ENCODE measurements at regions not wholly inside any gene's neighbourhood (a gene's known extent, or its start where the extent isn't known, plus 50 kb on each side); places are given as distances from the start of the nearest gene placed in this dataset.

GRCh38 chr4:135532132-135532531, 1330.5 kb upstream of the PABPC4L start:
- Histone ChIP-seq H3K36me3 (ENCODE audit: low read depth) (no peaks in the 10 kb centered on the region), H4K20me1 (ENCODE audit: insufficient read depth) (no peaks in the 10 kb centered on the region), H3F3A (ENCODE audit: insufficient read depth) (no peaks in the 10 kb centered on the region), H3K4me2 (ENCODE audit: unreplicated experiment) (no peak overlapping the region), H3K79me2 (ENCODE audit: insufficient read depth) (no peaks in the 10 kb centered on the region), H3K9me2 (ENCODE audit: insufficient read depth) (no peaks in the 10 kb centered on the region), H3K9ac (no peak overlapping the region), H3K4me1 (ENCODE audit: insufficient read depth) (no peaks in the 10 kb centered on the region), H3K9me3 (ENCODE audit: low read depth) (peaks cover 5% of the 10 kb centered on the region), H2AFZ (no peak overlapping the region), H3K4me3 (no peak overlapping the region), H3K27ac (no peak overlapping the region), H3K27me3 (replicated peaks; ENCODE audit: insufficient read depth) (no peaks in the 10 kb centered on the region)
- in situ Hi-C loops (cut with MboI): no loop called here
- TF ChIP-seq EZH2phosphoT487 (IDR thresholded peaks at IDR 0.05; ENCODE audit: insufficient read depth, low read depth) (no peak), EZH2 (IDR thresholded peaks at IDR 0.05; ENCODE audit: insufficient read depth, poor library complexity, severe bottlenecking) (no peak)
- no peak for DNase-seq
- WGBS, 2 experiments (ENCODE audit: low coverage in 1 of 2, low lambda C conversion rate in 2 of 2, missing lambda C conversion rate in 2 of 2): 2 to 4% methylated on average over 3 of the region's 3 CpGs

- in situ Hi-C loops (cut with MboI): no loop called here
Measured at GRCh38 chr4:135515295-135515694, 1313.7 kb upstream of the PABPC4L start.

GRCh38 chr4:135510582-135510981, 1309.0 kb upstream of the PABPC4L start:
- Histone ChIP-seq H3K4me3 (no peak overlapping the region), H3K27me3 (replicated peaks; ENCODE audit: insufficient read depth) (no peaks in the 10 kb centered on the region), H3K36me3 (ENCODE audit: low read depth) (no peaks in the 10 kb centered on the region), H4K20me1 (ENCODE audit: insufficient read depth) (no peaks in the 10 kb centered on the region), H3K4me2 (ENCODE audit: unreplicated experiment) (no peak overlapping the region), H3K9me3 (ENCODE audit: low read depth) (no peaks in the 10 kb centered on the region), H2AFZ (no peak overlapping the region), H3K9ac (no peak overlapping the region), H3K9me2 (ENCODE audit: insufficient read depth) (no peaks in the 10 kb centered on the region), H3K4me1 (ENCODE audit: insufficient read depth) (no peaks in the 10 kb centered on the region), H3K27ac (no peak overlapping the region), H3F3A (ENCODE audit: insufficient read depth) (no peaks in the 10 kb centered on the region), H3K79me2 (ENCODE audit: insufficient read depth) (no peaks in the 10 kb centered on the region)
- WGBS, 2 experiments (ENCODE audit: low coverage in 1 of 2, low lambda C conversion rate in 2 of 2, missing lambda C conversion rate in 2 of 2): 3 to 8% methylated on average over 1 of the region's 1 CpG
- TF ChIP-seq EZH2phosphoT487 (IDR thresholded peaks at IDR 0.05; ENCODE audit: insufficient read depth, low read depth) (no peak), EZH2 (IDR thresholded peaks at IDR 0.05; ENCODE audit: insufficient read depth, poor library complexity, severe bottlenecking) (no peak)
- DNase-seq: no peak
- in situ Hi-C loops (cut with MboI): no loop called here

More at GRCh38 chr4:135515295-135515694, 1313.7 kb upstream of the PABPC4L start:
- H3K27ac ChIP-seq: no peak overlapping the region
- H2AFZ ChIP-seq: no peak overlapping the region
- no peaks in the 10 kb centered on the region for H3K9me2 ChIP-seq (ENCODE audit: insufficient read depth)
- no peaks in the 10 kb centered on the region for H3F3A ChIP-seq (ENCODE audit: insufficient read depth)
- 29 to 31% methylated on average over 3 of the region's 3 CpGs for WGBS, 2 experiments (ENCODE audit: low coverage in 1 of 2, low lambda C conversion rate in 2 of 2, missing lambda C conversion rate in 2 of 2)
- H3K36me3 ChIP-seq (ENCODE audit: low read depth): no peaks in the 10 kb centered on the region
- H4K20me1 ChIP-seq (ENCODE audit: insufficient read depth): no peaks in the 10 kb centered on the region
- H3K9me3 ChIP-seq (ENCODE audit: low read depth): no peaks in the 10 kb centered on the region
- TF ChIP-seq EZH2phosphoT487 (IDR thresholded peaks at IDR 0.05; ENCODE audit: insufficient read depth, low read depth) (no peak), EZH2 (IDR thresholded peaks at IDR 0.05; ENCODE audit: insufficient read depth, poor library complexity, severe bottlenecking) (no peak)
- H3K4me2 ChIP-seq (ENCODE audit: unreplicated experiment): no peak overlapping the region
- H3K9ac ChIP-seq: no peak overlapping the region
- no peak overlapping the region for H3K4me3 ChIP-seq
- H3K27me3 ChIP-seq (replicated peaks; ENCODE audit: insufficient read depth): no peaks in the 10 kb centered on the region
- H3K4me1 ChIP-seq (ENCODE audit: insufficient read depth): no peaks in the 10 kb centered on the region
- H3K79me2 ChIP-seq (ENCODE audit: insufficient read depth): no peaks in the 10 kb centered on the region
- no peak for DNase-seq

- no peak overlapping the region for H3K4me3 ChIP-seq
- 25 to 31% methylated on average over 4 of the region's 4 CpGs for WGBS, 2 experiments (ENCODE audit: low coverage in 1 of 2, low lambda C conversion rate in 2 of 2, missing lambda C conversion rate in 2 of 2)
Measured at GRCh38 chr4:135508006-135508714, 1306.6 kb upstream of the PABPC4L start.

More at GRCh38 chr4:135508006-135508714, 1306.6 kb upstream of the PABPC4L start:
- Histone ChIP-seq H3K36me3 (ENCODE audit: low read depth) (no peaks in the 10 kb centered on the region), H3K79me2 (ENCODE audit: insufficient read depth) (no peaks in the 10 kb centered on the region), H2AFZ (no peak overlapping the region), H3K4me2 (ENCODE audit: unreplicated experiment) (no peak overlapping the region), H3F3A (ENCODE audit: insufficient read depth) (no peaks in the 10 kb centered on the region), H3K9ac (no peak overlapping the region), H3K9me3 (ENCODE audit: low read depth) (no peaks in the 10 kb centered on the region), H3K27me3 (replicated peaks; ENCODE audit: insufficient read depth) (no peaks in the 10 kb centered on the region), H3K27ac (no peak overlapping the region), H3K9me2 (ENCODE audit: insufficient read depth) (no peaks in the 10 kb centered on the region), H3K4me1 (ENCODE audit: insufficient read depth) (no peaks in the 10 kb centered on the region), H4K20me1 (ENCODE audit: insufficient read depth) (no peaks in the 10 kb centered on the region)
- DNase-seq: peak; percentile 2
- TF ChIP-seq EZH2phosphoT487 (IDR thresholded peaks at IDR 0.05; ENCODE audit: insufficient read depth, low read depth) (no peak), EZH2 (IDR thresholded peaks at IDR 0.05; ENCODE audit: insufficient read depth, poor library complexity, severe bottlenecking) (no peak)
- in situ Hi-C loops (cut with MboI): no loop called here

Data from GM23248 (cell line).